ENCODE measurements at regions not wholly inside any gene's neighbourhood (a gene's known extent, or its start where the extent isn't known, plus 50 kb on each side); places are given as distances from the start of the nearest gene placed in this dataset.

DNA sequence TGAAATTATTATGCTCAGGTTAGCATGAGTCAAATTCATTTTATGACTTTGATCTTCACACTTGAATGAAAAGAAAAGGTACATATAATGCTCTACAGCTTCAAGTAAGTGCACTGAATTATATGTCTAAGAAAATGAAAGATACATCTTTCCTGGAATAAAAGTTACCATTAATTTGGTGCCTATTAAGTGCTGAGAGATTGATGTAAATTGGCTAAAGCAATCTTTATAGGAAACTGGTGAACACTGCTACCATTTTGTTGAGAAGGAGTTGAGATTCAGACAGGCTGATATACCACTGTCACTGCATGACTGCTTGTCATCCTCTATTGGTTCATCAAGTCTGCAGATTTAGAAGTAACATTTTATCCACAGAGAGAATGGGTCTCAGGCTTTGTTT, 416.8 kb upstream of the SPRY2 start:
- BruUV-seq (replicated peaks), result no TSS peak
- Histone ChIP-seq H3K79me2 (ENCODE audit: control insufficient read depth, insufficient read depth, low read length) (no peaks in the 10 kb centered on the region), H3K4me1 (ENCODE audit: control insufficient read depth, extremely low read depth, insufficient read depth, low read length) (no peaks in the 10 kb centered on the region), H3K4me3 (replicated peaks in 1 of 3; ENCODE audit: insufficient read depth in 1 of 3, low read depth in 1 of 3, low read length in 3 of 3) (no peak overlapping the region), H2AFZ (ENCODE audit: low read depth, low read length) (no peak overlapping the region), H3K4me2 (ENCODE audit: insufficient read depth, low read length) (no peak overlapping the region), H4K20me1 (replicated peaks; ENCODE audit: control insufficient read depth, extremely low read depth, insufficient read depth, low read length) (no peaks in the 10 kb centered on the region), H3K36me3 (ENCODE audit: control insufficient read depth in 2 of 2, extremely low read depth in 1 of 2, insufficient read depth in 2 of 2, low read length in 2 of 2) (no peaks in the 10 kb centered on the region), H3K9me1 (replicated peaks; ENCODE audit: control insufficient read depth, extremely low read depth, insufficient read depth, low read length) (no peaks in the 10 kb centered on the region), H3K27ac (ENCODE audit: insufficient read depth, low read depth, low read length) (no peak overlapping the region), H3K27me3 (ENCODE audit: control insufficient read depth in 2 of 2, insufficient read depth in 2 of 2, low read length in 2 of 2) (no peaks in the 10 kb centered on the region), H3K9ac (replicated peaks; ENCODE audit: extremely low read depth, insufficient read depth, low read length) (no peak overlapping the region), H3K9me3 (replicated peaks; ENCODE audit: control insufficient read depth, insufficient read depth, low read length) (no peaks in the 10 kb centered on the region)
- DNase-seq (ENCODE audit: low read depth, low spot score), result no peak
- ChIA-PET POLR2A (no interaction called here), CTCF (interaction anchor here (0.6 kb wide), 1 partner anchor 1429 kb away, joined by 3 read pairs; no protein-coding TSS in a partner anchor)
- no peak for FAIRE-seq
- intact Hi-C loops (cut with micrococcal nuclease), result no loop called here
- dilution Hi-C loops (cut with MboI; ENCODE audit: extremely low pct_ligation_motif_present, low sequenced_read_pairs), result no loop called here
- no peak for TF ChIP-seq CTCF (IDR thresholded peaks at IDR 0.05; ENCODE audit: extremely low read depth in 1 of 2, insufficient read depth in 1 of 2, low read depth in 1 of 2, low read length in 2 of 2)
- TF ChIP-seq FOS (IDR thresholded peaks at IDR 0.05; ENCODE audit: borderline replicate concordance, insufficient read depth, low read length), result no peak
- TF ChIP-seq POLR2AphosphoS5 (IDR thresholded peaks at IDR 0.05; ENCODE audit: insufficient read depth, low read depth, low read length), result no peak
- TF ChIP-seq MAX (IDR thresholded peaks at IDR 0.05; ENCODE audit: insufficient read depth, insufficient read length), result no peak

- Histone ChIP-seq H3K4me2 (ENCODE audit: insufficient read depth, low read length) (no peak overlapping the region), H3K9me3 (replicated peaks; ENCODE audit: control insufficient read depth, insufficient read depth, low read length) (no peaks in the 10 kb centered on the region), H3K4me3 (replicated peaks in 1 of 3; ENCODE audit: insufficient read depth in 1 of 3, low read depth in 1 of 3, low read length in 3 of 3) (no peak overlapping the region), H3K36me3 (ENCODE audit: control insufficient read depth in 2 of 2, extremely low read depth in 1 of 2, insufficient read depth in 2 of 2, low read length in 2 of 2) (no peaks in the 10 kb centered on the region), H3K4me1 (ENCODE audit: control insufficient read depth, extremely low read depth, insufficient read depth, low read length) (no peaks in the 10 kb centered on the region), H3K9me1 (replicated peaks; ENCODE audit: control insufficient read depth, extremely low read depth, insufficient read depth, low read length) (no peaks in the 10 kb centered on the region), H3K9ac (replicated peaks; ENCODE audit: extremely low read depth, insufficient read depth, low read length) (no peak overlapping the region), H2AFZ (ENCODE audit: low read depth, low read length) (no peak overlapping the region), H3K27ac (ENCODE audit: insufficient read depth, low read depth, low read length) (no peak overlapping the region), H4K20me1 (replicated peaks; ENCODE audit: control insufficient read depth, extremely low read depth, insufficient read depth, low read length) (no peaks in the 10 kb centered on the region), H3K27me3 (ENCODE audit: control insufficient read depth in 2 of 2, insufficient read depth in 2 of 2, low read length in 2 of 2) (no peaks in the 10 kb centered on the region), H3K79me2 (ENCODE audit: control insufficient read depth, insufficient read depth, low read length) (no peaks in the 10 kb centered on the region)
- FAIRE-seq (no peak), DNase-seq (ENCODE audit: low read depth, low spot score) (no peak)
- dilution Hi-C loops (cut with MboI; ENCODE audit: extremely low pct_ligation_motif_present, low sequenced_read_pairs) (no loop called here), intact Hi-C loops (cut with micrococcal nuclease) (no loop called here)
- CTCF ChIA-PET, result no interaction called here
- BruUV-seq (replicated peaks), result no TSS peak
- POLR2A ChIA-PET, result no interaction called here
- TF ChIP-seq POLR2A (IDR thresholded peaks at IDR 0.05; ENCODE audit: low read depth, low read length) (no peak), JUN (IDR thresholded peaks at IDR 0.05; ENCODE audit: borderline replicate concordance, insufficient read depth, insufficient read length, low read depth) (no peak), POLR2AphosphoS5 (IDR thresholded peaks at IDR 0.05; ENCODE audit: insufficient read depth, low read depth, low read length) (no peak), CTCF (IDR thresholded peaks at IDR 0.05; ENCODE audit: extremely low read depth in 1 of 2, insufficient read depth in 1 of 2, low read depth in 1 of 2, low read length in 2 of 2) (no peak), GATA2 (IDR thresholded peaks at IDR 0.05; ENCODE audit: insufficient read depth, insufficient read length, low read depth, low read length) (no peak), MYC (IDR thresholded peaks at IDR 0.05; ENCODE audit: low read depth, low read length) (no peak), EZH2 (IDR thresholded peaks at IDR 0.05; ENCODE audit: borderline replicate concordance, low read depth, low read length, severe bottlenecking) (no peak), MAX (IDR thresholded peaks at IDR 0.05; ENCODE audit: insufficient read depth, insufficient read length) (no peak), FOS (IDR thresholded peaks at IDR 0.05; ENCODE audit: borderline replicate concordance, insufficient read depth, low read length) (no peak)
Measured at GRCh38 chr13:80755910-80756309, 415.0 kb upstream of the SPRY2 start.

All from endothelial cell of umbilical vein (primary cell).